ENCODE measurements at regions not wholly inside any gene's neighbourhood (a gene's known extent, or its start where the extent isn't known, plus 50 kb on each side); places are given as distances from the start of the nearest gene placed in this dataset.

- DNase-seq (ENCODE audit: low spot score), result no peak
- H3K4me3 Mint-ChIP-seq (ENCODE audit: unreplicated experiment), result no peak overlapping the region
- H3K4me1 Mint-ChIP-seq (ENCODE audit: low read depth), result no peaks in the 10 kb centered on the region
- no peak overlapping the region for H3K27ac Mint-ChIP-seq (ENCODE audit: unreplicated experiment)
- peaks cover 4% of the 10 kb centered on the region for H3K36me3 Mint-ChIP-seq (ENCODE audit: low read depth)
- peaks cover 6% of the 10 kb centered on the region for H3K27me3 Mint-ChIP-seq (ENCODE audit: low read depth)
- peaks cover 30% of the 10 kb centered on the region for H3K9me3 Mint-ChIP-seq (ENCODE audit: low read depth)
- TF ChIP-seq, protein P1, sequence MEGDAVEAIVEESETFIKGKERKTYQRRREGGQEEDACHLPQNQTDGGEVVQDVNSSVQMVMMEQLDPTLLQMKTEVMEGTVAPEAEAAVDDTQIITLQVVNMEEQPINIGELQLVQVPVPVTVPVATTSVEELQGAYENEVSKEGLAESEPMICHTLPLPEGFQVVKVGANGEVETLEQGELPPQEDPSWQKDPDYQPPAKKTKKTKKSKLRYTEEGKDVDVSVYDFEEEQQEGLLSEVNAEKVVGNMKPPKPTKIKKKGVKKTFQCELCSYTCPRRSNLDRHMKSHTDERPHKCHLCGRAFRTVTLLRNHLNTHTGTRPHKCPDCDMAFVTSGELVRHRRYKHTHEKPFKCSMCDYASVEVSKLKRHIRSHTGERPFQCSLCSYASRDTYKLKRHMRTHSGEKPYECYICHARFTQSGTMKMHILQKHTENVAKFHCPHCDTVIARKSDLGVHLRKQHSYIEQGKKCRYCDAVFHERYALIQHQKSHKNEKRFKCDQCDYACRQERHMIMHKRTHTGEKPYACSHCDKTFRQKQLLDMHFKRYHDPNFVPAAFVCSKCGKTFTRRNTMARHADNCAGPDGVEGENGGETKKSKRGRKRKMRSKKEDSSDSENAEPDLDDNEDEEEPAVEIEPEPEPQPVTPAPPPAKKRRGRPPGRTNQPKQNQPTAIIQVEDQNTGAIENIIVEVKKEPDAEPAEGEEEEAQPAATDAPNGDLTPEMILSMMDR (IDR thresholded peaks at IDR 0.05), result no peak
Observed at GRCh38 chr2:157105372-157105771, 152.1 kb upstream of the GALNT5 start.

GRCh38 chr2:157106950-157107349, 150.6 kb upstream of the GALNT5 start:
- no peaks in the 10 kb centered on the region for H3K4me1 Mint-ChIP-seq (ENCODE audit: low read depth)
- H3K36me3 Mint-ChIP-seq (ENCODE audit: low read depth), result peaks cover 11% of the 10 kb centered on the region
- peaks cover 32% of the 10 kb centered on the region for H3K9me3 Mint-ChIP-seq (ENCODE audit: low read depth)
- peaks cover 1% of the 10 kb centered on the region for H3K27me3 Mint-ChIP-seq (ENCODE audit: low read depth)
- no peak overlapping the region for H3K27ac Mint-ChIP-seq (ENCODE audit: unreplicated experiment)
- DNase-seq (ENCODE audit: low spot score), result no peak
- H3K4me3 Mint-ChIP-seq (ENCODE audit: unreplicated experiment), result no peak overlapping the region
- TF ChIP-seq, protein P1 (IDR thresholded peaks at IDR 0.05), result no peak

DNA sequence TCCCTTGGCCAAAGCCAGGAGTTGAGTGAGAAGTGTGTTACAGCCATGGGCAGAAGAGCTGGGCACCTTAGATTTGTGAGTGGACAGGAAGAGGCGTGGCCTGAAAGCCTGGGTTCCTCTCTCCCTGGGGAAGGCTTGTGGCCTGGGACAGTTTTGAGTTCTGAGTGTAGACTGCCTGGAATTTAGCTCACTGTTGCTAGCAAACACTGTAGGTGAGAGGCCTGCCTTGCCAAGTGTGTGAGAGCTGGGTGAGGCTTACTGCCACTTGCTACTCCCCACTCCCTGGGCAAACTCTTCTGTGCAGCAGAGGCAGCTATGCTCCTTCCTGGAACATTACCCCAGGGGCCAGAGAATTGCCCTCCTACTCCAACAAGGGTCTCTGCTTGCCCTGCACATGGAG, 150.0 kb upstream of the GALNT5 start:
- TF ChIP-seq, protein P1 (IDR thresholded peaks at IDR 0.05), result no peak
- no peak overlapping the region for H3K27ac Mint-ChIP-seq (ENCODE audit: unreplicated experiment)

DNA sequence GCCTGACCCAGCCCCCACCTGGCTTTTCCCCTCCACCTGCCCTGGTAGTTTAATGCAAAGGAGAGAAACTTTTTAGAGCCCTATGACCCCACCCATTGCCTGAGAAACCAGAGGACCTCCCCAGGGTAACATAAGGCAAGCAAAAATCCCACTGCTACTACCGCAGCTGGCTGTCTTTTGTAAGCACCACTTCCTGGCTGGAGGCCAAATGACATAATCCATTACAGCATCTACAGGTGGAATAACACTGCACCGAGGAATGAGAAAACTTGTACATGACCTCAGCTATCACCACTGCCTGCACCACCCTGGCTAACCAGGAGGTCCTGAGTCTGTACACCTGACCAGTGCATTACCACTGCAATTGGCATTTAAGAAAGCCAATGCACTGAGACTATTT, 149.6 kb upstream of the GALNT5 start:
- DNase-seq (ENCODE audit: low spot score), result no peak
- Mint-ChIP-seq H3K4me3 (ENCODE audit: unreplicated experiment) (no peak overlapping the region), H3K36me3 (ENCODE audit: low read depth) (peaks cover 10% of the 10 kb centered on the region), H3K27ac (ENCODE audit: unreplicated experiment) (no peak overlapping the region), H3K27me3 (ENCODE audit: low read depth) (no peaks in the 10 kb centered on the region), H3K4me1 (ENCODE audit: low read depth) (no peaks in the 10 kb centered on the region), H3K9me3 (ENCODE audit: low read depth) (peaks cover 40% of the 10 kb centered on the region)
- TF ChIP-seq, protein P1 (IDR thresholded peaks at IDR 0.05), result no peak

More for the DNA sequence above, 150.0 kb upstream of the GALNT5 start:
- Mint-ChIP-seq H3K4me1 (ENCODE audit: low read depth) (no peaks in the 10 kb centered on the region), H3K4me3 (ENCODE audit: unreplicated experiment) (no peak overlapping the region), H3K9me3 (ENCODE audit: low read depth) (peaks cover 35% of the 10 kb centered on the region), H3K27me3 (ENCODE audit: low read depth) (no peaks in the 10 kb centered on the region), H3K36me3 (ENCODE audit: low read depth) (peaks cover 10% of the 10 kb centered on the region)
- no peak for DNase-seq (ENCODE audit: low spot score)

- Mint-ChIP-seq H3K9me3 (ENCODE audit: low read depth) (peaks cover 10% of the 10 kb centered on the region), H3K36me3 (ENCODE audit: low read depth) (no peaks in the 10 kb centered on the region), H3K4me3 (ENCODE audit: unreplicated experiment) (no peak overlapping the region), H3K27me3 (ENCODE audit: low read depth) (peaks cover 7% of the 10 kb centered on the region), H3K27ac (ENCODE audit: unreplicated experiment) (no peak overlapping the region), H3K4me1 (ENCODE audit: low read depth) (no peaks in the 10 kb centered on the region)
- no peak for DNase-seq (ENCODE audit: low spot score)
- TF ChIP-seq, protein P1 (IDR thresholded peaks at IDR 0.05), result no peak
Observed at GRCh38 chr2:157122776-157123175, 134.7 kb upstream of the GALNT5 start.
